Fibroblast of the aortic adventitia (primary cell): ENCODE measurements at regions not wholly inside any gene's neighbourhood (a gene's known extent, or its start where the extent isn't known, plus 50 kb on each side); places are given as distances from the start of the nearest gene placed in this dataset.

Experiments
- DNase-seq: peaks from one replicate; pipeline ENCODE4 v3.0.0-alpha.2; 2010; ENCODE audit warnings: low read depth
- H3K4me3 ChIP-seq: 2 replicates; pipeline ENCODE4 v1.5.1; 2011; ENCODE audit warnings: low read depth, mild to moderate bottlenecking, control low read depth, low read length, moderate library complexity
- TF ChIP-seq, protein P1 (sequence below): IDR thresholded peaks from 2 replicates; pipeline ENCODE4 v1.5.1; 2011; ENCODE audit warnings: mild to moderate bottlenecking, low read length, control low read depth, inconsistent platforms; ENCODE audit not compliant: insufficient read depth

DNA sequence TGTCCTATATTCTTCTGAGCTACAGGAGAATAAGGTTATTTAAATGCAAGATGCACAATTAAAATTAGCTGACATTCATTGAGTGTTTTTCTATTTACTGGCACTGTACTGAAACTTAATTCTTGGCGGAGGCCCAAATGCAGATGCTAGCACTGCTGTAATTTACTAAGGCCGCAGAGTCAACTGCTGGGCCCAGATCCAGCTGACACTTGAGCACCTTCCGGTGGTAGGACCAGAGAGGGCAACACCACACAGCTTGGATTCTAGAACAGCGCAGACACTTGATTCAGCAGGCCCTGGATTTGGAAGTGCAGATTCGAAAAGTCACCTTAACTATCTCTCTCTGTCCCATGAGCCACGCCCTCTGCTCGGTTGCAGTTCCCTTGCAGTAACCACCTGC is 228.6 kb upstream of the TMEM72 start:
- no peak overlapping the region for H3K4me3 ChIP-seq
- TF ChIP-seq, protein P1, sequence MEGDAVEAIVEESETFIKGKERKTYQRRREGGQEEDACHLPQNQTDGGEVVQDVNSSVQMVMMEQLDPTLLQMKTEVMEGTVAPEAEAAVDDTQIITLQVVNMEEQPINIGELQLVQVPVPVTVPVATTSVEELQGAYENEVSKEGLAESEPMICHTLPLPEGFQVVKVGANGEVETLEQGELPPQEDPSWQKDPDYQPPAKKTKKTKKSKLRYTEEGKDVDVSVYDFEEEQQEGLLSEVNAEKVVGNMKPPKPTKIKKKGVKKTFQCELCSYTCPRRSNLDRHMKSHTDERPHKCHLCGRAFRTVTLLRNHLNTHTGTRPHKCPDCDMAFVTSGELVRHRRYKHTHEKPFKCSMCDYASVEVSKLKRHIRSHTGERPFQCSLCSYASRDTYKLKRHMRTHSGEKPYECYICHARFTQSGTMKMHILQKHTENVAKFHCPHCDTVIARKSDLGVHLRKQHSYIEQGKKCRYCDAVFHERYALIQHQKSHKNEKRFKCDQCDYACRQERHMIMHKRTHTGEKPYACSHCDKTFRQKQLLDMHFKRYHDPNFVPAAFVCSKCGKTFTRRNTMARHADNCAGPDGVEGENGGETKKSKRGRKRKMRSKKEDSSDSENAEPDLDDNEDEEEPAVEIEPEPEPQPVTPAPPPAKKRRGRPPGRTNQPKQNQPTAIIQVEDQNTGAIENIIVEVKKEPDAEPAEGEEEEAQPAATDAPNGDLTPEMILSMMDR, result no peak
- no peak for DNase-seq

DNA sequence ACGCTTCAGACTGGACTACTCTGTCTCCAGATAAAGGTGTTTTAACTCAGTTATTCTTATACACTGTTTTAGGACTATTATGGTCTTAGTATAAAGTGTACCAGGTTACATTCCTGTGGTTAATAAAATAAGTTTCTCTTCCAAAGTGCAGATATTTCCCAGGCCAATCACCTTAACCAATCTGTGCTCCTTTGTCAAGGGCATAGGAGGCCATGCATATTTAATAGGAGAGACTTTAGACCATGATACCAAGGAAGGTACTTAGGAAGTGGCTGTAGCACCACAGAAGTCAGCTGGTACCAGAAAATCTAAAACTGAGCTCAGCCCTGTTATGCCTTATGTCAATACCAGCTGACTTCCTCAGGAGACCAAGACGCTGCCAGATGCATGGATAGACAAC is 226.5 kb upstream of the TMEM72 start:
- TF ChIP-seq, protein P1, result no peak
- no peak for DNase-seq
- no peak overlapping the region for H3K4me3 ChIP-seq

DNA sequence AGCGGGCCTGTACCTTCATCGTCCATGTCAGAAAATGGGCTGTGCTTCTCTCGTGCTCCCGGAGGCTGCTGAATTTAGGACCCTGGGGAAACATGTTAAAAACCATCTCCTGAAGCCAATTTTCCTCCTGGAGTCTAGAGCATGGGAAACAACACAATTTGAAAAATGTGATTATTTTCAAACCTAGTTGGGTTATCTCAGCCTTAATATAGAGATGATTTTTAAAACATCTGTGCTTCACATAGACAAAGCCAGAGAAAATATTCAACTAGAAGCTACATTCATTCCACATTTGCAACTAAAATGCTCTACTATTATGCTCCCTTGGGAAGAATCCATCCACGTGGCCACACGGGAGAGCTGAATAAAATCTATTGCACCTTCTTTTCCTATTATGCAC is 225.9 kb upstream of the TMEM72 start:
- DNase-seq, result no peak
- TF ChIP-seq, protein P1, result no peak
- H3K4me3 ChIP-seq, result no peak overlapping the region

DNA sequence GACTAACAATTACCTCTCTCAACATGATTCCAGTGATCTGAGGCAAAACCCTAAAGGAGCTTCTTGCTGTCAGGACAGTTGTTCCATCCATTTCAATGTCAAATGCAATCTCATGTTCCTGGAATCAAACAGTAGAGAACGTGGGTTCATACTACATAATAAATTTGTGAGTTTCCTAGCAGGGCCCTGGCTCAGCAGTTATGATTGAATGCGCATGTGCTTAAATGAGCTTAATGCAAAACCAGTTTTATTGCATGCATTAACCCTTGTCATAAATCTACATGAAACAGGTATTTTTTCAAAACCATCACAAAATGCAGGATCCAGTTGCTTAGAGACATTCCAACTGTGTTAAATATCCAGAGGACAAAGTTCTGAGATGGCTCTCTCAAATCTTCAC is 225.4 kb upstream of the TMEM72 start:
- DNase-seq, result no peak
- no peak overlapping the region for H3K4me3 ChIP-seq
- TF ChIP-seq, protein P1, result no peak

DNA sequence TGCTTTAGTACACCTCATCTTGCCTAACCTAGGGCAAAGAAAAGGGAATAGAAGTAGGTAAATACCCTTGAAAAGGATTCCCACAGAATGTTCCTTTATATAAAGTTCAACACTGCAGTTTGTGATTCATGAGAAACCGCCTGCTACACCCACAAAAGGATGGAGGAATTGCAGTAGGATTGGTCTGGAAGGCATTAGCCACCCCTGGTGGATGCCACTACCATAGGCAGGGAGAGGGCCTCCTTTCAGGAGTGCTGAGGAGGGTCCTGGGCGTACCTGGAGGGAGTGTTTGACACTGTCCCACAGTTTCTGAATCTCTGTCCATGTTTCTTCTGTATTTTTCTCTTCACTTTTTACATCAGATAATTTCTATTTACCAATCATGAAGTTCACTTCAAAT is 221.8 kb upstream of the TMEM72 start:
- DNase-seq, result peak; percentile 26
- TF ChIP-seq, protein P1, result peak; percentile 55
- no peak overlapping the region for H3K4me3 ChIP-seq

DNA sequence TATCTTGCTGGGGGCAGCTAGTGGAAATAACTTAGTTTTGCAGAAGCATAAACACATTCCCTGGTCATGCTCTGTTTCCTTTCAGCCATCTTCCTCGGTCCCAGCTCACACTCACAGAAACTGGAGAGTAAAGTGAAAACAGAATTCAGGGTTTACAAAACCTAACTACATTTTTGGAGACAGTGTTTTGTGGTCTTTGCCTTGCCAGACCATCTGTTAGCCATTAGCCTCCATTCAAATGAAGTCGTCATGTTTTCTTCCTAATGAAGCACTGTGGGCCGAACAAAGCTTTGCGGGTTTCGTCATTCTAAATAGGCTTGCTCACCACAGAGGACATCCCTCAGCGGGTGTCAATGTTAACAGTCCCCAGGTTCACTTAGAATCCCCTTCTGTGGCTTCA is 214.6 kb upstream of the TMEM72 start:
- TF ChIP-seq, protein P1, result no peak
- H3K4me3 ChIP-seq, result no peak overlapping the region
- peak; percentile 90 for DNase-seq

DNA sequence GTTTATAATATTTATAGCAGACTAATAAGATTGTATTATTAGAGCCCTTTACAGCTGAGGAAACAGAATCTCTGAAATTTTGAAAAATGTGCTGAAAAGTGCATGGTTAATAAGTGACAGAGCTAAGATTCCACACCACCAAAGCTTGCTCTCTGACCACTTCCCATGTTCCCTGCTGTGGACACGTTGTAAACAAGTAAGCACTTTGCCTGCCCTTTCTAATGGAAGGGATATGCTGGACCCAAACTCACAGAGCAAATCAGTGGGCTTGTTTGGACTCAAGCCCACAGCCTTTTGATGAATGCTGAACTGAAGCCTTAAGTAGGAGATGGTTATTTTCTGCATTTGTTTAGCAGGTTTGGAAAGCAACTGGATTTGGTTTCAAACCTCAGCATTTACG is 214.0 kb upstream of the TMEM72 start:
- no peak for DNase-seq
- TF ChIP-seq, protein P1, result no peak
- H3K4me3 ChIP-seq, result no peak overlapping the region
